Liver (tissue), 8 donors: ENCODE measurements at regions not wholly inside any gene's neighbourhood (a gene's known extent, or its start where the extent isn't known, plus 50 kb on each side); places are given as distances from the start of the nearest gene placed in this dataset.

Experiments used
- DNase-seq: peaks from one replicate; pipeline ENCODE4 v3.0.0-alpha.2; 2017; ENCODE audit warnings: low spot score
- H3K27ac ChIP-seq, 2 donors: one replicate each; pipeline ENCODE4 v1.7.0; 2013; ENCODE audit warnings: inconsistent platforms in 2 of 2, low read length in 2 of 2, control low read depth in 1 of 2, low read depth in 1 of 2, mild to moderate bottlenecking in 1 of 2
- H3K27me3 ChIP-seq, 4 donors: one replicate each; pipeline versions ENCODE4 v1.6.1 to v1.7.0; 2013; ENCODE audit warnings: low read length in 3 of 4, inconsistent platforms in 1 of 4, mild to moderate bottlenecking in 1 of 4, moderate library complexity in 1 of 4; ENCODE audit not compliant: control insufficient read depth in 4 of 4, insufficient read depth in 4 of 4
- H3K36me3 ChIP-seq, 4 donors: one replicate each; pipeline versions ENCODE4 v1.6.1 to v1.7.0; 2013; ENCODE audit warnings: low read length in 3 of 4, mild to moderate bottlenecking in 3 of 4, low read depth in 1 of 4, moderate library complexity in 1 of 4; ENCODE audit not compliant: control insufficient read depth in 4 of 4, insufficient read depth in 3 of 4
- H3K4me1 ChIP-seq, 4 donors: one replicate each; pipeline versions ENCODE4 v1.6.1 to v1.7.0; 2013; ENCODE audit warnings: low read length in 3 of 4, mild to moderate bottlenecking in 3 of 4, moderate library complexity in 1 of 4; ENCODE audit not compliant: control insufficient read depth in 4 of 4, insufficient read depth in 4 of 4
- H3K4me3 ChIP-seq, 3 donors: one replicate each; pipeline versions ENCODE4 v1.6.1 to v1.7.0; 2013; ENCODE audit warnings: low read length in 3 of 3, control low read depth in 1 of 3, low read depth in 1 of 3, mild to moderate bottlenecking in 1 of 3
- H3K9ac ChIP-seq, 2 donors: one replicate each; pipeline ENCODE4 v1.7.0; 2013; ENCODE audit warnings: low read length in 2 of 2, mild to moderate bottlenecking in 2 of 2, moderate library complexity in 2 of 2, control low read depth in 1 of 2, low read depth in 1 of 2
- H3K9me3 ChIP-seq, 4 donors: one replicate each; pipeline versions ENCODE4 v1.6.1 to v1.7.0; 2013; ENCODE audit warnings: low read length in 3 of 4; ENCODE audit not compliant: control insufficient read depth in 4 of 4
- ATF3 ChIP-seq: IDR thresholded peaks from 2 replicates; pipeline ENCODE4 v1.6.1; 2016; ENCODE audit warnings: antibody characterized with exemption
- CTCF ChIP-seq: fragments of 150-350 bp; IDR thresholded peaks from 2 replicates; pipeline ENCODE4 v1.5.1; 2017; ENCODE audit warnings: improper control_type of control experiment, low read depth, low read length; ENCODE audit not compliant: missing input control
- EGR1 ChIP-seq, 2 donors: IDR thresholded peaks; 2 replicates each; pipeline ENCODE4 v1.6.1; 2016 to 2018; ENCODE audit warnings: antibody characterized with exemption in 2 of 2, low read depth in 2 of 2
- FOXA1 ChIP-seq: IDR thresholded peaks from 2 replicates; pipeline ENCODE4 v1.6.1; 2016; ENCODE audit warnings: antibody characterized with exemption
- FOXA2 ChIP-seq: IDR thresholded peaks from 2 replicates; pipeline ENCODE4 v1.6.1; 2016; ENCODE audit warnings: antibody characterized with exemption
- GABPA ChIP-seq, 2 donors: IDR thresholded peaks in 1 of 2; conservative IDR thresholded peaks in 1 of 2; 2 replicates each; pipeline ENCODE4 v1.6.1; 2016; ENCODE audit warnings: antibody characterized with exemption in 2 of 2, mild to moderate bottlenecking in 1 of 2, moderate library complexity in 1 of 2
- HNF4A ChIP-seq, 2 donors: conservative IDR thresholded peaks; 2 replicates each; pipeline ENCODE4 v1.6.1; 2016; ENCODE audit warnings: antibody characterized with exemption in 2 of 2, mild to moderate bottlenecking in 2 of 2
- HNF4G ChIP-seq: IDR thresholded peaks from 2 replicates; pipeline ENCODE4 v1.6.1; 2016; ENCODE audit warnings: antibody characterized with exemption
- JUND ChIP-seq, 2 donors: IDR thresholded peaks; 2 replicates each; pipeline ENCODE4 v1.6.1; 2016; ENCODE audit warnings: antibody characterized with exemption in 2 of 2
- MAX ChIP-seq: IDR thresholded peaks from 2 replicates; pipeline ENCODE4 v1.6.1; 2016; ENCODE audit warnings: antibody characterized with exemption
- NR2F2 ChIP-seq: IDR thresholded peaks from 2 replicates; pipeline ENCODE4 v1.6.1; 2016; ENCODE audit warnings: antibody characterized with exemption
- RAD21 ChIP-seq, 2 donors: IDR thresholded peaks; 2 replicates each; pipeline ENCODE4 v1.6.1; 2016; ENCODE audit warnings: antibody characterized with exemption in 2 of 2, mild to moderate bottlenecking in 2 of 2
- REST ChIP-seq: IDR thresholded peaks from 2 replicates; pipeline ENCODE4 v1.6.1; 2016; ENCODE audit warnings: antibody characterized with exemption, mild to moderate bottlenecking
- RXRA ChIP-seq, 2 donors: IDR thresholded peaks; 2 replicates each; pipeline ENCODE4 v1.6.1; 2017 to 2018; ENCODE audit warnings: antibody characterized with exemption in 2 of 2, mild to moderate bottlenecking in 1 of 2
- SP1 ChIP-seq: IDR thresholded peaks from 2 replicates; pipeline ENCODE4 v1.6.1; 2018; ENCODE audit warnings: antibody characterized with exemption, mild to moderate bottlenecking
- TAF1 ChIP-seq: conservative IDR thresholded peaks from 2 replicates; pipeline ENCODE4 v1.6.1; 2016; ENCODE audit warnings: antibody characterized with exemption, mild to moderate bottlenecking
- YY1 ChIP-seq: IDR thresholded peaks from 2 replicates; pipeline ENCODE4 v1.6.1; 2016; ENCODE audit warnings: antibody characterized with exemption, mild to moderate bottlenecking
- ZBTB33 ChIP-seq: IDR thresholded peaks from 2 replicates; pipeline ENCODE4 v1.6.1; 2016; ENCODE audit warnings: antibody characterized with exemption
- WGBS: extraction: QIAGEN DNeasy Blood & Tissue Kit; methylation state at CpG from one replicate; pipeline ENCODE4 v1.1.7; 2013; 5-methylcytosine and 5-hydroxymethylcytosine counted together
- donor health status: healthy.
- donor health status: healthy.
- donor health status: healthy.
- donor health status: healthy.
- donor health status: healthy.

- TF ChIP-seq MAX (peak; percentile 64), YY1 (peak; percentile 94)
These were observed 170.1 kb upstream of the ZNF618 start (continued) for GRCh38 chr9:113705928-113706519.

GRCh38 chr9:113707953-113708695 lies 168.0 kb upstream of the ZNF618 start:
- no peaks in the 10 kb centered on the region for H3K36me3 ChIP-seq
- 64% methylated on average over 8 of the region's 8 CpGs for WGBS
- H3K27me3 ChIP-seq = no peaks in the 10 kb centered on the region
- TF ChIP-seq TAF1 = no peak
- TF ChIP-seq HNF4A (conservative IDR thresholded peaks at IDR 0.05) = peak in 1 of 2 donors; percentile 11
- peak; percentile 40 to 50 for TF ChIP-seq RXRA (IDR thresholded peaks at IDR 0.05)
- no peak overlapping the region for H3K9ac ChIP-seq
- peak; percentile 24 for DNase-seq
- no peak overlapping the region for H3K4me3 ChIP-seq
- H3K9me3 ChIP-seq = no peaks in the 10 kb centered on the region
- H3K4me1 ChIP-seq = peaks cover 9 to 52% (median 32%) of the 10 kb centered on the region in 4 donors
- peak overlapping the region; percentile 73 to 83 for H3K27ac ChIP-seq

GRCh38 chr9:113708821-113709713 lies 167.0 kb upstream of the ZNF618 start:
- Histone ChIP-seq H3K9ac (peak overlapping the region in 1 of 2 donors; percentile 53), H3K4me3 (no peak overlapping the region), H3K4me1 (peaks cover 9 to 52% (median 32%) of the 10 kb centered on the region in 4 donors), H3K27me3 (no peaks in the 10 kb centered on the region), H3K9me3 (no peaks in the 10 kb centered on the region), H3K27ac (peak overlapping the region; percentile 73 to 83), H3K36me3 (no peaks in the 10 kb centered on the region)
- TF ChIP-seq CTCF = no peak
- TF ChIP-seq NR2F2 = peak; percentile 45
- TF ChIP-seq MAX = peak; percentile 85
- TF ChIP-seq EGR1 (IDR thresholded peaks at IDR 0.05; ENCODE audit: low read depth in 2 of 2) = peak in 1 of 2 donors; percentile 32
- TF ChIP-seq ZBTB33 = peak; percentile 78
- TF ChIP-seq HNF4A (conservative IDR thresholded peaks at IDR 0.05) = peak; percentile 75 to 87
- peak; percentile 76 for TF ChIP-seq REST
- TF ChIP-seq ATF3 = peak; percentile 35
- peak; percentile 73 for TF ChIP-seq FOXA1
- peak; percentile 87 for TF ChIP-seq FOXA2
- TF ChIP-seq JUND (IDR thresholded peaks at IDR 0.05) = peak; percentile 21 to 87
- TF ChIP-seq GABPA (IDR thresholded peaks at IDR 0.05 in 1 of 2, conservative IDR thresholded peaks at IDR 0.05 in 1 of 2) = peak in 1 of 2 donors; percentile 24
- peak; percentile 49 to 52 for TF ChIP-seq RAD21 (IDR thresholded peaks at IDR 0.05)
- peak; percentile 72 to 95 for TF ChIP-seq RXRA (IDR thresholded peaks at IDR 0.05)
- TF ChIP-seq YY1 = peak; percentile 76
- TF ChIP-seq HNF4G = no peak
- peak; percentile 54 for TF ChIP-seq TAF1
- peak; percentile 93 for TF ChIP-seq SP1
- WGBS = 42% methylated on average over 7 of the region's 7 CpGs
- DNase-seq = peak; percentile 35
